ENCODE measurements at regions not wholly inside any gene's neighbourhood (a gene's known extent, or its start where the extent isn't known, plus 50 kb on each side); places are given as distances from the start of the nearest gene placed in this dataset.
"Not testable (repeated sequence)": the region's sequence is repeated elsewhere in the genome, so short reads cannot be mapped to it uniquely, and the experiment has no call there.

DNA sequence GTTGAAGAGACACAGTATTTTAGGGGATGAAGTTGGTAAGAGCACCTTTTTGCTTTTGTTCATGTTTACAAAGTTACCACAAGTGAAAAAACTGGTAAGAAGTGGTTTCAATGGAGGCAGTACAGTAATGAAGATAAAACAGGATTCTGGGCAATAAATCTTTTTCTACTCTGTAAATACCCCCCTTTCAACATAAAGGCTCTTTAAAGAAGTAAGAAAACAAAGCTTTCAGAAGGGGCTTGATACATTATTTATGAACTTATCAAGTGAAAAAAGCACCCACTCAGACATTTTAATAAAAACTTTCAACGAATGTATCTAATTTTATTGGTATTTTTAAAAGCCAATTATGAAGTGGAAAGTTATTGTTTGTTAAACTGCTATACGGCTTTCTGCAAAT, 522.9 kb downstream of the ZEB2 start:
- no peak for DNase-seq

GRCh38 chr2:143994961-143995360, 525.0 kb downstream of the ZEB2 start:
- no peak for DNase-seq

DNA sequence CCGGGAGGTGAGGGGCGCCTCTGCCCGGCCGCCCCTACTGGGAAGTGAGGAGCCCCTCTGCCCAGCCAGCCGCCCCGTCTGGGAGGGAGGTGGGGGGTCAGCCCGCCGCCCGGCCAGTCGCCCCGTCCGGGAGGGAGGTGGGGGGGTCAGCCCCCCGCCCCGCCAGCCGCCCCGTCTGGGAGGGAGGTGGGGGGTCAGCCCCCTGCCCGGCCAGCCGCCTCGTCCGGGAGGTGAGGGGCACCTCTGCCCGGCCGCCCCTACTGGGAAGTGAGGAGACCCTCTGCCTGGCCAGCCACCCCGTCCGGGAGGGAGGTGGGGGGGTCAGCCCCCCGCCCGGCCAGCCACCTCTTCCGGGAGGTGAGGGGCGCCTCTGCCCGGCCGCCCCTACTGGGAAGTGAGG, 528.3 kb downstream of the ZEB2 start:
- DNase-seq = not testable (repeated sequence)

DNA sequence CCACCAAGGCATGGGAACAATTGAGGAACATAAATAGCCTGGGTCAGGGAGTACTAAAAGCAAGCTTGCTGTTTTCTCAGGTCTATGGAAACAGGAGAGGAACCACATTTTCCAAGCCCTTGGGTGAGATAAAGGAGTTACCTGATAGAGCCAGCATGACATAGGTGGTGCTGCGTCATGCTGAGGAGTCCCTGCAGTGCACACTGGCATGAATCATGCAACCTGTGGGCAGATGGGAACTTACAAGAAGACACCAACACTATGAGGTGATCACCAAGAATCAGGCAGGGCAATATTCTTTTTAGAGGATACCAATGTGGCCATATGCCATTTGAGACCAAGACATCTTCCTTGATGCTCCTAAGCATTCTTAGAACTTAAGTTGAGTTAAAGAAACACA, 531.8 kb downstream of the ZEB2 start:
- DNase-seq = no peak

DNA sequence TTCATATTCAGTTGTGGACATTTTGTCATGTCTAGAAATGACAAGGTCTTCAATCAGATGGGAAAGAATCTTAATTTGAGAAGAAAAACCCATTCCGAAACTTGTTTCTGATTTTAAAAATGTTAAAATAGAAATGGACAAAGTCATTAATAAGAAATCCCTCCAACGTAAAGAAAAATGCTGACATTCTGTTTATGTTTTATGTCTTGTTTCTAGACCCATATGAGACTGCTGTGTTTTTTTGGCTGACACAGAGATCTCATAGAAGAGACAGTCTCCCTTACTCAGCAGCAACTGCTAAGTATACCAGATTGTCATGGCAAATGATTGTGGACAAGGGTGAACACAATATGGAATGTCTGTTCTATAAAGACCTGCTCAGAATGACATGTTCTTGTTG, 538.5 kb downstream of the ZEB2 start:
- DNase-seq = no peak

GRCh38 chr2:143977356-143977755, 542.6 kb downstream of the ZEB2 start:
- no peak for DNase-seq

DNA sequence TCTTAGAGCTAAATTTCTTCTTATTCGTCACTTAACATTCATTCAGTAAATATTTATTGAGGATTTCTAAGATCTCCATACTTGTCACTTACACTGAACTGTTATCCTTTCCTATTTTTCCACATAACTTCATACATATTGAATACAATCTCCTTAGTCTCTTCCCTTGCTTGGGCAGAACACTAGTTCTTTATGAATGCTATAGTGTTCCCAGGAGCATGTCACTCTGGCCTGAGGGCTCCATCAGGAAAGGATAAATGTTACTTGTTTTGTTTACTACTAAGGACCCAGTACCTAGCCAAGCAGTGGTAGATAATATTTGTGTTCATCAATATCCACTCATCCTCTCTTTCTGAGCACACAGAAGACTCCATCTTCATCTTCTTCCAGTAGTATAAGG, 544.7 kb downstream of the ZEB2 start:
- no peak for DNase-seq

- DNase-seq = no peak
These were observed 545.7 kb downstream of the ZEB2 start for GRCh38 chr2:143974262-143974661.

GRCh38 chr2:143968860-143969259, 551.1 kb downstream of the ZEB2 start:
- no peak for DNase-seq

- no peak for DNase-seq
These were observed 551.6 kb downstream of the ZEB2 start for GRCh38 chr2:143968360-143968759.

- DNase-seq = no peak
These were observed 554.3 kb downstream of the ZEB2 start for GRCh38 chr2:143965493-143966164.

- no peak for DNase-seq
These were observed 555.0 kb downstream of the ZEB2 start for GRCh38 chr2:143964891-143965290.

DNA sequence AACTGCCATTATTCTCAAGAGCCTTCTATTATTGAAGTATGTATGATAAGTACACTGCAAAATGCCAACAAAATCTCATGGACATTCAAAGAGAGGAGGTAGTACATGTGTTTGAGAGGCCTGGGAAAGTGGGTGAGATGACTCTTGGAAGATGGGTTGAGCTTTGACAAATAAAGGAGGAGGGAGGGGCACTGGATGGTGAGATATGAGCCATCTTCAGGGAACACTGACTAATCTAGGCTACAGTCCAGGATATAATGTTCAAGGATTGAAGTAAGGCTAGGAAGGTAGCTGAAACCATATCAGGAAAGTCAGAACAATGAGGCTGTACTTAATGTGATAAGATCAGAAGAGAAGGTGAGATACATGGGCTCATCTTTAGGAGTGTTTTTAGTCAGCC, 559.7 kb downstream of the ZEB2 start:
- DNase-seq = no peak

DNA sequence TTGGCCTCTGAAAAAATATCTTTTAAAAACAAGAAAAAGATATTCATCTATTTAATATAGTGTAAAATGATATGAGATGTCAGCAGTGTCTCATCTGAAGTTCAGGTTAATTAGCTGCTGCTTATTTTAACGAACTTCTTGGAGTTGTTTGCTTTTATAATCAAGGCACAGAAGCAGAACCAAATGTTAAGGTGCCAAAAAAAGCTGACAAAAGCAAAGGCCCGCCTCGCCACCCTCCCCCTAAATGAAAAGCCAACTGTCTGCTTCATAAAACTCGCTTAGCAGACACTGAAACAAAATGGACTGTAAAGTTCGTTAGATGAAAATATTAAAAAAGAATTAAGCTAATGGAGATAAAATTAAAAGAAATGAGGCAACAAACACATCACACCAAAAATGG, 562.6 kb downstream of the ZEB2 start:
- no peak for DNase-seq

GRCh38 chr2:143955401-143956065, 564.4 kb downstream of the ZEB2 start:
- DNase-seq = no peak

DNA sequence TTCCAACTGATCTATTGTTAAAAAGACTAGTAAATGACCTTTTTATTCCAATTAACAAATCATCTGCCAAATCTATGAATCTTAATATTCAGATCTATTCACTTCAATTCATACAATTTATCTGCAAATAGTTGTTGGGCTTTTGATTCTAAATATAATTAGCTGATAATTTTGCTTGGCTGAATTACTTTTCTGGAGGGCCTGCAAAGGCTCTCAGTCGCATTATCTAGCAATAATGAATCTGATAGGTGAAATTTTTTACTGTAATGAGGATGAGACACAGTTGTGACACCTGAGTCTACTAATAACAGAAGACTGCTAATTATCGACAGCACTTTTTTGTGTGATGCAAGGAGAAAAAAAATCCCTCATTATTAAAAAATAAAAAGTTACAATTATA, 565.1 kb downstream of the ZEB2 start:
- DNase-seq = no peak

DNA sequence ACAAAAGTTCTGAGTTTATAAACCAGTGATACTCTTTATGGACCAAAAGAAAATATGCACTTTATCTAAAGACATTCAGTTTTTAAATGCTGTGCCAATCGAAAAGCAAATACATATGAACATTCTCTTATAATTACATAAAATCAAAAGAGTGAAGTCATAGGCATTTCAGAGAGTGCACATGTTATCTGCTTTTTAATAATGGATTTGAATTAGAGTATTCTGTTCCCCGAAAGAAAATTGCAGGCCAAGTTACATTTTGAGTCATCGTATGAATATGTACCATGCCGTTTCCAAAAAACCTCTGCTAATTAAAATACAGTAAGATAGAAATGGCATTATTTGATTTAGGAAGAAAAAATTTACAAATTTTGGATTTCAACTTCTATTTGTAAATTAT, 565.7 kb downstream of the ZEB2 start:
- no peak for DNase-seq

GRCh38 chr2:143953451-143954030, 566.4 kb downstream of the ZEB2 start:
- DNase-seq = no peak

DNA sequence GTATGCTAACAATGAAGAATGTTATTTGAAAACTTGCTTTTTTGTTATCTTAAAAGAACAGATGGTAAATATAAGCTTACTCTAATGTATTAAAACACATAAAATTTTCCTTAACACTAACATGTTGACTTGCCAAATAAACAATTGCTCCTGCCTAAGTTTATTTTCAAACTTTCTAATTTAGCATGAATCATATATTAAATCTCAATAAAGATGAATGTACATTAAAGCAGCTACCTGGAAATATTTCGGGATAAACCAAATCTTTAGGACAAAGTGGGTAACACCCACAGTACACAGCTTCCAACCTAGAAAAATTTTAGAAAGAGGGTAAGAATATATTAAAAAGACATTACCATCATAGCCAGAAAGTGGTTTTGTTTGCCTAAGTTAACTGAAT, 567.4 kb downstream of the ZEB2 start:
- DNase-seq = no peak

DNA sequence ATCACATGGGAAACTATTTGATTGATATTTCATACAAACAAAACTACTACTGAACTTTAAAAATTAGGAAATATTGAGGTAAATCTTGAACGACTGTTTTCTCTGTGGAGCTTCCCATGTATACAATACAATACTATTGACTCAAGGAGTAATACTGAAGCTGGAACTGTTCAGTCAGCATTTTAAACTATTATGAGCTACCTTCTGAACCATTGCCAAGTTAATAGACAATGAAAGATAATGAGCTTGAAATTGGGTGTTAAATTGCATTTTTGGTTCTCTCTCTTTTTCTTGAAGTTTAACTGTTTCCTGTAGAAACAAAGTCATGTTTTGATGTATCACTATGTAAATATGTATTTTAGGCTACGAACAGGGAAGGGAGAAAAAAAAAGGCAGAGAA, 569.2 kb downstream of the ZEB2 start:
- no peak for DNase-seq

DNA sequence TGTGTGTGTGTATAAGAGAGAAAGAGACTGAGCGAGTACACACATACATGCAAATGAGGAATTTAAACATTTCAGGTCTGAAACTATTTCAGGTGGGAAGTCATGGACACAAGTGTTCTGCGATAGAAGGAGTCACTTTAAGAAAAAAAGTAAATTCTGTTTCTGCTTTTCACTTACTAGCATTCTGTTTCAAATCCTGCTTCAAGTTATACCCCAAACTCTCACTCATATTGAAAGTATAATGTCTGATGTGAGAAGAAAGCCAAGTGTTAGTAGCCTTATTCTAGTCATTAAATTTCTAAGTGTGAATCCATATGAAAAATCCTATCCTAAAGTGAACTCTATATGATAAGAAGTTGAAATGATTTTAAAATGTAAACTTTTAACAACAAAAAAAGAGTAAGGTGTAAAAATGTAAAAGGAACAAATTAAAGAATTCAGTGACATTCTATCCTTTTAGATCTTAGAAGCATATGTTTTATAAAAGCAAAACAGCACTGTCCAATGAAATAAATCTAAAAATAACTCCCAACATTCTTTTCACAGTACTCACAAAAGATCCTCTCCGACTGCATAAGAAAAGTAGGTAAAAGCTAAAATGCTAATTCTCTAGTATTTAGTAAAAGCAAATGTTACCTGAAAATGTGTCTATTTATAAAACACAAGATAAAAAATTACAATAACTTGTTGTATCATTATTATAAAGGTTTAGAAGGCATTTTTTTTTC, 570.6 kb downstream of the ZEB2 start:
- DNase-seq = peak; percentile 54

DNA sequence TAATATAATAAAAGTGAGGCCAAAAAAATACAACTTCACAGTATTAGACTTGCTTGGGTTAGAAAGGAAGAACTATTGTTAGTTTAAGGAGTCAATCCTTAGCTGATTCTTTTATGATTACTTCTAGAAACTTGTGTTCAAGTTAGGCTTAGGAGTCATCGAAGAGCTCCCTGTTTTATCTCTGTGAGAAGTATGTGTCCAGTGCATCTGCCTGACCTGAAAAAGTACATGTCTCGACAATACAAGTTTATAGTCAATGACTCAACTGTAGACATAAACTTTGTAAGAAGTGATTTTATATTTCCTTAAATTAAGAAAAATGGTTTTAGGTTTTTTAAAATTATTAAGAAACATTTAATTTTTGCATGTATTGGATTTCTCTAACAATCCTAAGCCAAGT, 571.2 kb downstream of the ZEB2 start:
- no peak for DNase-seq

DNA sequence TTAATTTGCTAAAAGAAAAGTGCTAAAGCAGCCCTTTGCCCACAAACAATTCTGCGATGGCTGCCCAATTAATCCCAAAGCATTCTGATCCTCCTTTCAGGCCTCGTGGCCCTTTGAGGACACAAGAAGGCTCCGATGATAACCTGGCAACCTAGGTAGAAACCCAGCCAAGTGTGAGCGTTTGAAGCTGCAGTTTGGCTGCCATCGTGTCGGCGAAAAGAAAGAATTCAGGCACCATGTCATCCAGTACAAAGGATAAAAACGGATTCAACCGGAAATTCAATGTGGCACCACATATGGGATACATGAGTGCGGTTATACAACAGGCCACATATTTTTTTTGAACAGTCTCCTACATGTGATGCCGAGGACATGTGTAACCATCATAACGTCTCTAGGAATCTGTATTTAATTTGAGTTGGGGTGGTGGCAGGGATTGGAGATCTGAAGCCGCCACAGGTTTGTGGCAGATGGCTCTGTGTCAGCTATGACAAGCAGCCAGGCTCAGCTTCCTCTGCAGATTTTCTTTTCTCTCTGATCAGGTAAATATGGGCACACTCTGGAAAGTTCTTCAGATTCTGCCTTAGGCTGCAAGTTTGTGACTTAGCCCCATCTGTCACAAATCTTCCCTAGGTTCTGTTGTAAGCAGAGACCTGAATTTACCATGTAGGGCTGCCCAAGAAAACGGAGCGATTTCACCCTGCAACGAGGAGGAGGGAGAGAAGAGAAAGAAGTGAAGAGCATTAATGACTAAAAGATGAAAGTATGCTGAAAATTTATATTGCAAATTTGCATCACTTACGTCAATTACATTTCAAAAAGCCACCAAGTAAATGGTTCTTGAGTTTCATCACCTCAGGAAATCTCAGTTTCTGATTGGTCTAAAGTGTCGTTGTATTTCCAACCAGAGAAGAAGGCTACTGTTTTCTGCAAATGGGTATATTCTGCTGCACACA, 573.2 kb downstream of the ZEB2 start:
- no peak for DNase-seq
